Erythroblast (primary cell): ENCODE measurements at regions not wholly inside any gene's neighbourhood (a gene's known extent, or its start where the extent isn't known, plus 50 kb on each side); places are given as distances from the start of the nearest gene placed in this dataset.

Experiments
- GATA1 ChIP-seq: IDR thresholded peaks from 2 replicates; pipeline ENCODE4 v1.6.1; 2011; ENCODE audit warnings: low read depth, mild to moderate bottlenecking, control low read depth, low read length, moderate library complexity
- POLR2A ChIP-seq: IDR thresholded peaks from 2 replicates; pipeline ENCODE4 v1.6.1; 2011; ENCODE audit warnings: mild to moderate bottlenecking, low read length

GRCh38 chr1:81493102-81493869 is 307.4 kb upstream of the ADGRL2 start:
- no peak for TF ChIP-seq POLR2A
- TF ChIP-seq GATA1 = no peak
